Activated T-cell treated with anti-CD3 and anti-CD28 coated beads for 24 hours (primary cell): ENCODE measurements at regions not wholly inside any gene's neighbourhood (a gene's known extent, or its start where the extent isn't known, plus 50 kb on each side); places are given as distances from the start of the nearest gene placed in this dataset.

Source experiments
- DNase-seq: peaks from one replicate; pipeline ENCODE4 v3.0.0-alpha.2; 2020; ENCODE audit warnings: low read depth

DNA sequence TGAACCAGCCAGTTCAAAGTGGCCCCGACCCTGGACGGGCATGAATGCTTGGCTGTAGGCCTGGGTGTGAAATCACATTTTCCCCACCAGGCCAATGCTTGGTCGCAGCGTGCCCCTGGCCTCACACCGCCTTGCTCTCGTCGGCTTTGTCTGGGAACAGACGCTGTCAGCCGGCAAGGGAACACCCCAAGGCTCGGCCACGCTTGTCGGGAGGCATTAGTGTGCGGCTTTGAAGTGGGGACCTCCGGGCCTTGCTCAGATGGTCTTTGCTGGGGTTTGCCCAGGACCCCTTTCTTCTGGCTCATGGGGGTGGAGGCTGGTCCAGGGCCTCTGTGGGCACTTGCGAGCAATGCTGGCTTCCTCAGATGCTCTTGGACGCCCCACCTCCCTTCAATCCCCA is 79.1 kb downstream of the INHBB start:
- no peak for DNase-seq

DNA sequence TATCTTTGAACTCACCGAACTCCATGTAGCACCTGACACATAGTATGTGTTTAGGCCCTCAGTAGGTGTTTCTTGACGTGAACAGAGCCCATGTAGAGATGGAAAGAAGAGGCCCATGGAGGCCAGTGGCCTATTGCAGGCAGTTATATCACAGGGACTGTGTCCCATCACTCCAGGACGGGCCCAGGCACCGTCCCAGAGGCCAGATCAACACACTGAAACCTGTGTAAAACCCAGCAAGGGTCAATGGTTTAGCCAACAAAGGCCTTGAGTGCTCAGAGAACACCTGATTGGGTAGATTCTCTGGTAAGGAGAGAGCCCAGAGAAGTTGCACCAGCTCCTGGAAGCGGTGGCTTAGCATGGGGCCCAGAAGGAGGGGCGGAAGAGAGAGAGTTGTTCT is 82.8 kb downstream of the INHBB start:
- DNase-seq = no peak

DNA sequence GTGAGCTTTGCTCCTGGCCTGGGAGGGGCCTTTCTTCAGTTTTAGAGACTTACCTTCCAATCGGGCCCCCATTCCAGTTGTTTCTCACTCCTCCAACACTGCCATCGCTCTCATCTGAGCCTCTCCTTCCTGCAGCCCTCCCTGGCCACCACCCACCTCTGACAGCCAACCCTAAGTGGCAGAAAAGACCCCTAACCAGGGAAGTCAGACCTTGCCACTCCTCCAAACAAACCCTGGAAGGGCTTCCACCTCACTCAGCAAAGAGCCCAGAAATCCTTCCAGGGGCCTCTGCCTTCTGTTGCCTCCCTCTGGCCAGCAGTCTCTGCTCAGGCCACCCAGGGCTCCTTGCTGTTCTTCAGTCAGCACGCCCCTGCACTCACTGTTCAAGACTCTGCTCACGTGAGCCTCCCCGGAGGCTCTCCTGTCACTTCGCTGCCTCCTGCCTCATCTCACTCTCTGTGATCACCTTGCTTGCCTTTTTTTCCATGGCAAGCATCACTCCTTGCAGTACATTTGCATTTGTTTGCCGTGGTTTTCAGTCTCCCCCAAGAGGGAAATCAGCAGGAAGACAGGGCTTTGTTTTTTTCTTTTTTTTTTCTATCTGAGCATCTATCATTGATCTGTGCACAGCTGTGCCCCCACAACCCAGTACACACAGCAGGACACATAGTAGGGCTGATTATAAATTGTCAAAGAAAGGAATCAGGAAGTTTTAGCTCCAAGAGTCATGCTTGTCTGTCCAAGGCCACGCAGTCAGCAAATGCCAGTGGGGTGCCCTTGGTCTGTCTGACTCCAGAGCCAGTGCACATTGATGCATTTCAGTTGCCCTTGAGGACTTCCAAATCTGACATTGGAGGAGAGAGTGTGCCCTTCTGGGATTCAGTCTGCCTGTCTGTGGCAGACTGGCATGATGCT is 83.9 kb downstream of the INHBB start:
- DNase-seq = no peak

DNA sequence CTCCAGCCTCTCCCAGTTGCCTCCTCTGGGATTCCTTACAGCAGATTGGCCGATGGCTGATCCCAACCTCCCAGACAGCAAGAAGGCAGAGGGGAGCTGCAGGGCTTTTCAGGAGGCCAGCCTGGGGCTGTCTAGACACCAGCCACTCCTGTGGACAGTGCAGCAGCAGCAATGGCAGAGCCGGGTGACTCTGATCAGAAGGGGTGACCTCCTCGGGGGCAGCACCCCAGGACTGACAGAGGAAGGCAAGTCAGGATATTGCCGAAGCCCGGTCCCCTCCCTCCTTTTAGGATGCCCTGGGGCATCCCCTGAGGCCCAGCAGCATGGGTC is 84.5 kb downstream of the INHBB start:
- DNase-seq = no peak

DNA sequence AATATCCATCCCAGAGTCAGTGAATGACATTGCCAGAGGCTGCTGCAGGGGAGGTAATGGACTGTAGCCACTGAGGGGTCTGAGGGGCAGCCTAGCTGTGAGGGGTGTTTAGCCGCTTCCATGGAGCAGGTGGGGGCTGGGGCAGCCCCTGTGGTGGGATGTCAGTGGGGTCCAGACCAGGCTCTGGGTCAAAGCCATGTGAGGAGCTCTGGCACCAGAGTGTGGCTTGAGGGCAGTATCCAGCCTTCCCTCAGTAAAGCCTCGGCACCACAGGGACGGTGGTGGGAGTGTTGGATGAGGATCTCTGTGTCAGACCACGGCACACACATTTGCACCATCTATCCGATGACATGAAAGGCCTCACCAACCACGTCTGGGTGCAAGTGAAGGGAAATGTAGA is 85.0 kb downstream of the INHBB start:
- DNase-seq = no peak

DNA sequence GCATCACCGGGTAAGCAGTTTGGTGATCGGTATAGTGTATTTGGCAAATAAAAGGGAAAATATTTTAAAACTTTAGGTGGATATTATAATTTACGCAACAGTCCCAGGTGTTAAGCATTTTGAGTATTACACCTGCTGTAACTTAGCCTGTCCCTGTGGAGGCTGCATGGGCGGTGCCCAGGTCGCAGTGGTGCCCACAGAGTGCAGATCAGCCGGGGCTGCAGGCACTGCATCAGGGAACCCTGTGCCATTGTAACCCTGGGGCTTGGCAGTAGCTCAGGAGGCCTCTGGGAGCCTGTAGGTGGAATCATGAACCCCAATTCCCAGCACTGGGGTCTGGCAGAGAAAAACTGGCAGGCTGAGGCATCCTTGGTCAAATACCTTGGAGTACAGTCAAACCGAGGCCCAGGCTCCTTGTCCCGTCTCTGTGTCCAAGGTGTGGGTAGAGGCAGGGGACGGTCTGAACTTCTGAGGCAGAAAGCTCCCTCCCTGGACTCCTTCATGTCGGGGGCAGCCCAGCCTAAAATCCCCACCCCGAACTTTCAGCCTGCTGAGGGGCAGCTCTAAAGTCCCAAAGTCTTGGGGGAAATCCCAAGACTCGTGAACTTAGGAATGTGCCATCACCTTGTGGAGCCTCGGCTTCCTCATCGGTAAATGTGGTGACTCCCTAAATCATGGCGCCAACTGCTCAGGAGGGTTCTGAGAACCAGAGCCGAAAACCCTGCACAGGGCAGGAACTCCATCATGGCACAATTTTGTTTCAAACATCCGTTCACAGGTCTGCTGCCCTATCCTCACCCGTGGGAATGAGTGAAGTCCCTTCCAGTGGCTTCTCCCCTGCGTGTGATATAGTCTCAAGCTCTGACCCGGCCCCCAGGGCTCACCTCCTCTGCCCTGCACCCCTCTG is 85.7 kb downstream of the INHBB start:
- DNase-seq = no peak

DNA sequence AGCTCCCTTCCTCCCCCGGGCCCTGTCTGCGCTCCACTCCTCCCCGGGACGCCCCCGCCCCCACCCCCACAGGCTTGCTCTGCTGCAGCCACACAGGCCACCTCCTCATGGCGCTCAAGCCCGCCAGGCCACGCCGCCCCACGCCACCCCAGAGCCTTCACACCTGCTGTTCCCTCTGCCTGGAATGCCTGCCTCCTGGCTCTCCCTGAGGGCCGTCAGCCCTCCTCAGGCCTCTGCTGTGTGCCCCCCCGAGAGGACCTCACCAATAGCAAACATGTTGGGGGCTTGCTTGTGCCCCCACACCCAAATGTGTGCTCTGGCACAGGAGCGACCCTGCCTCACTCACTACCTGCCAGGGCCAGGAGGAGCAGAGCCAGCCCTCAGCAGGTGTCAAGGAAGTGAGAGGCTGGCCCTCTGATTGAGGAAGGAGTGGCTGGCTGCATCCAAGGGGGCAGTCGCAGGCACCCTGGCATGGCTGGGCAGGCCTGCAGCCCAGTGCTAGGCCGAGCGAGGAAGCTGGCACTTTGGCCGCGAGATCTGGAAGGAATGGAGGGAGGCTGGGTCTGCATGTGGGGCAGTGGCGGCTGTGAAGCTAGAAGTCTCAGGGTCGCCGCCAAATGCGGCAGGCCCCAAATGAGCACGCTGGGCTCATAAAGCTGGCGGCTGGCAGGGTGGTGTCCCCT is 86.5 kb downstream of the INHBB start:
- no peak for DNase-seq

DNA sequence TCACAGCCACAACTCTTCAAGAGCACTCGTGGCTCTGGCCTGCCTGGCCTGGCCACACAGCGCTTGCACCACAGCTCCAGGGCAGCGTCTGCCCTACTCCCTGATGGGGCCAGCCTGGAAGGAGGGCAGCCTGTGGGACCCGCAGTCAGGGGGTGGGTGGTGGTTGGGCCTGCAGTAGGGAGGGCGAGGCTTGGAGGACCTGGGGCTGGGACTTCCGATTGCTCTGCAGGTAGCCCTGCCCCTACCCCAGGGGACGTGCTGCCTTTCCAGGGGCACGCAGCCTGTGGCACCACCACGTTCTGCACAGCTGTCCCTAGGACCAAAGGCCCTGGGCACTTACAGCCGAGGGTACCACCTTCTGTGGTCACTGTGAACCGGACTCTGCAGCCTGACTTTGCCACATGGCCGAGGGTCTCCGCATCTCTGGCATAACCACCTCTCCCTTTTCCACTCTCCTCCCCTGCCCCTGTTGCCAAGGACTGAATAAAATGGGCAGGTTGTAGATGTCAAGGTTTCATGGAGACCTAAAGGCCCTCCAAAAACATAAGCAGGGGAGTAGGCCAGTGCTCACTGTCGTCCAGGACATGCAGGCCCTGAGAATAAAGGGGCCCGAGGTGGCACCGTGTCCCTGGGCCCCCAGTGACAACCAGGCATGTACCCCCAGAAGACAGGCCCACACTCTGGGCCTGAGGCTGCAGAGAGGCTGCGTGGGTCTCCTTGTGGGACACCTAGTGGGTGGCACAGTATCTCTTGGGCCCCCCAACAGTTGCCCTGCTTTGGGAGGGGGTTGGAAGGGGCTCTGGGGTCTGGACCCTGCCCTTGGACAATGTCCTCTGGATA is 87.3 kb downstream of the INHBB start:
- DNase-seq = no peak

DNA sequence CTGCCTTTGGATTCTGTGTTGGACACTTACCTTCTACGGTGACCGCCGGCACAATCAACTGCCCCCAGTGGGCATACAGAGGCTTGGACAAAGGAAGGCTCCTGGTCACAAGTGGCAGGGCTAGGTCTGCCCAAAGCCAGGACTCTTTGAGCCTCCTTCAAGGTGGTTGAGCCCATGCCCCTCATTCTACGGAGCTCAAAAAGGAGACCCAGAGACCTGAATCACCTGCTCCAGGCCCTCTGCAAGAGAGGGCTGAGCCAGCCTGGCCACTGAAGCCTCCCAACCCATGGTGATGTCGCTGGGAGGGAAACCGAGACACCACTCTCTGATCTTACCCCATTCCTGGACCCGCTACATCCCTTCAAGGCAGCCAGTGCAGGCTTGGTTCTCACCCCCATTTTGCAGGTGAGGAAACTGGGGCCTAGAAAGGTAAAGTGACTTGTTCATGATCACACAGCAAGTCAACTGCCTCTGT is 87.9 kb downstream of the INHBB start:
- DNase-seq = no peak

DNA sequence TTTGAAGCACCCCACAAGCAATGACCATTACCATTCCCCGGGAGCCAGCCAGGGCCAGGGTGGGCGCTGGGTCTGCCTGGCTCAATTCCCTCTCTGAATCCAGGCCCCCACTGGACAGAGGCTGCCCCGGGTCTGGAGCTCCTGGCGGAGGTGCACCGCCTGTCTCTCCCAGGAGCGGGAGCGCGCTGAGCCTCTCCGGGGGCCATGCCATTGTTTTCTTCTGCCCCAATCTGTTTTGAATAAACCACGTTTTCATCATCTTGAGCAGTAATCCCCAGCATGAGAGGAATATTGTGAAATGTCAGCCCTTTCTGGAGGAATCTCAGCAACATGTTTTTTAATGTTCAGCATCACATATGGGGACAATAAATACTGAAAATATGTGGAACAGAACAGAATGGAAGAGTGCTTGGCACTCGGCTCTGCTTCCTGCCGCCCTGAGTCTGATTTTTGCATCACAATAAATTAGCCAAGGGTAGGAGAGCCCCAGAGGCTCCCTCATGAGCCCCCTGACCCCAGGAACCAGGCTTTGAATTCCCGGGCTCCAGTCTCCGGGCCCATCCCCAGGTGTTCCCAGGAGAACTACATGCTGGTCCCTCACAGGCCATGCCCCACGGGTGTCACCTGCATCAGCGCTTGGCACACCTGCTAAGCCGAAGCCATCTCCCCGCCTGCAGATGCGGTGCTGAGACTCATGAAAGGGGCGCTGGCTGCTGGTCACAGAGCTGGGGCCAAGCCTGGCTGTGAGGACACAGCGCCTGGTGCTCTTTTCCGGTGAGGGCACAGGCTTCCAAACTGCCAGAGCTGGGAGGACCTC is 88.8 kb downstream of the INHBB start:
- DNase-seq = no peak

DNA sequence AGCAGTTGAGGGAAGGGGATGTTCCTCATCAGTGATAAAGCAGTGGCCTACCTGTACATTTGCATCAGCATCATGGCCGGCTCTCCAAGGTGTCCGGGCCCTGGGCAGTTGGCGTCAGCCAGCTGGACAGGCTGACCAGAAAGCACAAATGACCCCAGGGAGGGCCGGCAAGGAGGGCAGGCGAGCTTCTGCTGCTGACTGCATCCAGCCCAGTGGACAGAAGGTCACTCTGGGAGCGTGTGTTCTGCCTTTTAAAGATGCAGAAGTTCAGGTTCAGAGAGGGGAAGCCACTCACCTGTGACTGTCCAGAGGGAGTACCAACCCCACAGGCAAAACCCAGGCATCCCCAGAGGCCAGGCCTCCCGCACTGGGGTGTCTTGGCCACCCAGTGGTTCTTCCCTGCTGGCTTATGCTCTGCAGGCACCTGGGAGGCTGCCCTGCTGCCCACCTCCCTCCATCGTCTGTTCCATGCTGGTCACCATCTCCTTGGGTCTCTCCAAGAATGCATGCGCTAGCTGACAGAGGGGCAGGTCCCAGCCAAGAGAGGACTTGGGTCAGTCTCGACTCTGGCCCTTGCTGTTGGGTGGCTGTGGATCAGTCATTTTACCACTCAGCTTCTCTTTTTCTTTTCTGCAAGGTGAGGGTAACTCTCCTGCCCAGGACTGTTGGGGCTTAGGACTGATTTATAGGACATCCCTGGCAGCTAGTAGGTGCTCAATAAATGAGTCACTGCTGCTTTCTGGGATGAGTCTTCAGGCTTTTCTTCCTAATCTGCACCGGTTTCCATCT is 89.9 kb downstream of the INHBB start:
- no peak for DNase-seq

DNA sequence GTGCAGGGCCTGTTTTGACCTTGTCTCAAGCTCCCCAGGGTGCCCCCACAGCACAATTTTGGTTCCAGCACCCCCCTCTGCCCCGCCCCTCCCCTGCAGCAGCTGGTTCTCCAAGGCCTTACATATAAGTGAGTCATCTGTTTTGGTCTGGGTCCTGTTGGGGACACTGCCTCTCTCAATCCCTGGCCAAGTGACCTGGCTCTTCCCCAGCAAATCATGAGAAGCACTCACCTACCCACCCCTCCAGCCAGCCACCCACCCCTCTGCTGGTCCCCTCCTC is 90.5 kb downstream of the INHBB start:
- no peak for DNase-seq

DNA sequence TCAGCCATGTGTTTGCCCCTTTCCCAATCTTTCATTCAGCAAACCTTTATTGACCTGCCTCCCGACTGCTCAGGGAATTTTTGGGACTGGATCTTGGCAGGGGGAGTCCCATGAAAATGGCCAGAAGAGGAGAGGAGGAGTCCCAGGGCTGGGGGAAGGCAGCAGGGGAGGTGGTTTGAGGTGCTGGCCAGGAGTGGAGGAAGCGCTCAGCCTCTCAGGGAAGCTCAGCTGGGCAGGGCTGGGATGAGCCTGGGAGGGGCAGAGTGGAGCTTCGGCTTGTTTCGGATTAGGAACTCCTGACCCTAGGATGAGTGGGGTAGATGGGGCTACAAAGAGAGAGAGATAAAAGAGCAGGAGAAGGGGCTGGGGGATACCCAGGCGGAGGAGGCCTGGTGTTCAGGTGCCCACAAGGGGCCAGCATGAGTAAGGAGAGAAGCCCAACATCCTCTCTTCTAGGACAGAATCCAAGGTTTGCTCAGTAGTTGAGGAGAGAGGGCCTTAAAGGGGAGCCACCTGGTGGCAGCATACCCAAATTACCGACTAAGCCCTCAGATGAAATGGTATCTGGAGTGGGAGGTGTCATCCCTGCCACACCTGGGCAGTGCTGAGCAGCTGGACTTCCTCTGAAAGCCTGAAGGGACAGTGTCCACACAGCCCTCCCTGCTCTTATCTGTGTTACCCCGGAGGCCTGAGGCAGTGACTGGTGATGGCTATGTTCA is 91.1 kb downstream of the INHBB start:
- DNase-seq = no peak

DNA sequence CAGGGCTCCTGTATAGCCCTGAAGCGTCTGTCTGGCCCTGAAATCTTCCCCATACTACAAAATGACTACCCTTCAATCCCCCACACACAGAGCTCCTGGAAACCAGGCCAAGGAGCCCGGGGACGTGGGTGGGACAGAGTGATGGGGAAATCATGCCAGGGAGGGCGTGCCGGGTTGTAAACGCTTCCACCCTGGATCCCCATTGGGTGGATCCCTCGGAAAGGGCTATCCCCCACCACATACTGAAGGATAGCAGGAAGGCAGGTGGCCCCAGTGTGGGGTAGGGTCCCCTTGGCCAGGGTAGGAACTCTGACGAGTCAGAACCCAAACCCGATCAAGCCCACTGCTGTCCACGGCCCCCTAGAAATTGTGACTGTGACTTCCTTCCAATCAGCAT is 91.7 kb downstream of the INHBB start:
- DNase-seq = no peak

DNA sequence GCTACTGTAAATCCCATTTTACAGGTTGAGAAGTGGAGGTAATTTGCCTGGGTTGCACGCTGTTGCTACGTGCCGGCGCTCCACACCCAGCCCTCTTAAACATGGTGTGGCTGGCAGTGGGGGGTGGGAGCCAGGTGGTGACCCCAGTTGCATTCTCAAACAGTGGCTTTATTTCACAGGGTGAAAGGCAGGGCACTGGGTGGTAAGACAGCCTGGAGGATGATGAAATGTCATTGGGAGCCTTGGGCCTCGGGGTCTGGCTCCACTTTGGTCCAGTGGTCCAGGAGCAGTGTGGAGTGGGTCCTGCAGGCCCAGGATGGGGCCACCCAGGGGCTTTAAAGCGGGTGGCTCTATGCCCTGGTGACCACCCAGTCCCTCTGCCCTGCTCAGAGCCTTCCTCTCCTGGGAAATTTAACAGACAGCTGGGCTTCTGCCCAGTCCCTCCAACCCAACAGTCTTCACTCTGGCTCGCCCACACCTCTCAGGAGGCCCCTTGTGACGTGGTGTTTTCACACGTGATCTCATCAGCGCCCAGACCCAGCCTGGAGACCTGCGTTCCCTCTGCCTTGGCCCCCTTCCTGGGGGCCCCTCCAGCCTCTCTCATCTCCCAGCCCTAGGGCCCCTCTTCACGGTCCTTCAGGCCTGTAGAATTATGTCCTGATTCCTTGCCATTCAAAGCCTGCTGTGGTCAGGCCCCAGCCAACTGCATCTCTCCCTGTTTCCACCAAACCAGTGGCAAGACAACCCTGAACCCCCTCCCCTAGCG is 92.5 kb downstream of the INHBB start:
- no peak for DNase-seq

DNA sequence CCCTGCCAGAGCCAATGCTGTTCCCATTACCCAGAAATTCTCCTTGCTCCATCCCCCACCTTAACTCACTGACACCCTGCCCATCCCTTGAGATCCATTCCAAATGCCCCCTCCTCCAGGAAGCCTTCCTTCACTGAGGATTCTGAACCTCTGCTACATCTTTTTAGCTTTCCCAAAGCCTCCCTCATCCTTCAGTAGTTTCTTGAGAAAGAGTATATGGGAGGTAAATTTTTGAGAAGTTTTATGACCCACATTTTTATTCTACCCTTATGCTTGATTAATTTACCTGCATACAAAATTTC is 93.1 kb downstream of the INHBB start:
- no peak for DNase-seq

DNA sequence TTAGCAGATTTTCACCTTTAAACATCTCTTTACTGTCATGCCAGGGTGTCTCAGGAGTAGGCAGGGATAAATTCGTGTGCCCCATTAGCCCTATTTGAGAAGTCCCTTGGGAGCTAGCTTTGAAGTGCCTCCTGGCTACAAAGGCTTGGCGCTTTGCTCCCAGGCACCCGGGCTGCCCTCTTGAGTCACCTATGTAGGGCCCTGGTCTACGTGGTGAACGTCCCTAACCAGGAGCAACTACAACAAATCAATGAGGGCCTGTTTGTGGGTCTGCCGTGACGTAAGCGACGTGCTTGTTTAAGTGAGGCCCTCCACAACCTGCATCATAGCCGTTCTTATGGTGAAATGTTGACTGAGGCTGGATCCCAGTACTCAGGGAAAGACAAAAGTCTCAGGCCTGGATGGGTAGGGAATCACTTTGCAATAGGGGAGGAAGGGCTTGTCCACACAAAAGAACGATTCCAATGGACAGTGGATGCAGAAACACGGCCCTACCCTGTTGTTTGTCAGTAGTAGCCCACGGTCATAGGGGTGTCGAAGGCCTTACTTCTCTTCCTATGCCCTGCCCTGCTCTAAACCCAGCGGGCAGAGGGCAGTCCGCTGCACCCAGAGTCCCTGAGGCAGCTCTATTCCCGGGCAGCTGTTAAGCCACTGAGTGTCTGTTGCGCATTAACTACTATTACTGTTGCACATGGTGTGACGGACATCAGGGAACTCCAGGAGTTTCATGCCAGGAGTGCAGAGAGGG is 93.9 kb downstream of the INHBB start:
- DNase-seq = no peak
